ENCODE measurements at regions not wholly inside any gene's neighbourhood (a gene's known extent, or its start where the extent isn't known, plus 50 kb on each side); places are given as distances from the start of the nearest gene placed in this dataset.

GRCh38 chr11:25730230-25730629, 601.7 kb upstream of the ANO3 start:
- TF ChIP-seq, protein P1, sequence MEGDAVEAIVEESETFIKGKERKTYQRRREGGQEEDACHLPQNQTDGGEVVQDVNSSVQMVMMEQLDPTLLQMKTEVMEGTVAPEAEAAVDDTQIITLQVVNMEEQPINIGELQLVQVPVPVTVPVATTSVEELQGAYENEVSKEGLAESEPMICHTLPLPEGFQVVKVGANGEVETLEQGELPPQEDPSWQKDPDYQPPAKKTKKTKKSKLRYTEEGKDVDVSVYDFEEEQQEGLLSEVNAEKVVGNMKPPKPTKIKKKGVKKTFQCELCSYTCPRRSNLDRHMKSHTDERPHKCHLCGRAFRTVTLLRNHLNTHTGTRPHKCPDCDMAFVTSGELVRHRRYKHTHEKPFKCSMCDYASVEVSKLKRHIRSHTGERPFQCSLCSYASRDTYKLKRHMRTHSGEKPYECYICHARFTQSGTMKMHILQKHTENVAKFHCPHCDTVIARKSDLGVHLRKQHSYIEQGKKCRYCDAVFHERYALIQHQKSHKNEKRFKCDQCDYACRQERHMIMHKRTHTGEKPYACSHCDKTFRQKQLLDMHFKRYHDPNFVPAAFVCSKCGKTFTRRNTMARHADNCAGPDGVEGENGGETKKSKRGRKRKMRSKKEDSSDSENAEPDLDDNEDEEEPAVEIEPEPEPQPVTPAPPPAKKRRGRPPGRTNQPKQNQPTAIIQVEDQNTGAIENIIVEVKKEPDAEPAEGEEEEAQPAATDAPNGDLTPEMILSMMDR (optimal IDR thresholded peaks at IDR 0.05 in 1 of 3, IDR thresholded peaks at IDR 0.05 in 1 of 3, conservative IDR thresholded peaks at IDR 0.05 in 1 of 3; ENCODE audit: extremely low read depth in 1 of 3, insufficient read depth in 2 of 3, low read length in 3 of 3), result no peak
- TF ChIP-seq EZH2 (IDR thresholded peaks at IDR 0.05; ENCODE audit: low read length), result no peak

Measured in keratinocyte (primary cell).